Erythroblast (primary cell): ENCODE measurements at regions not wholly inside any gene's neighbourhood (a gene's known extent, or its start where the extent isn't known, plus 50 kb on each side); places are given as distances from the start of the nearest gene placed in this dataset.

Experiments used
- GATA1 ChIP-seq: IDR thresholded peaks from 2 replicates; pipeline ENCODE4 v1.6.1; 2011; ENCODE audit warnings: low read depth, mild to moderate bottlenecking, control low read depth, low read length, moderate library complexity
- POLR2A ChIP-seq: IDR thresholded peaks from 2 replicates; pipeline ENCODE4 v1.6.1; 2011; ENCODE audit warnings: mild to moderate bottlenecking, low read length

DNA sequence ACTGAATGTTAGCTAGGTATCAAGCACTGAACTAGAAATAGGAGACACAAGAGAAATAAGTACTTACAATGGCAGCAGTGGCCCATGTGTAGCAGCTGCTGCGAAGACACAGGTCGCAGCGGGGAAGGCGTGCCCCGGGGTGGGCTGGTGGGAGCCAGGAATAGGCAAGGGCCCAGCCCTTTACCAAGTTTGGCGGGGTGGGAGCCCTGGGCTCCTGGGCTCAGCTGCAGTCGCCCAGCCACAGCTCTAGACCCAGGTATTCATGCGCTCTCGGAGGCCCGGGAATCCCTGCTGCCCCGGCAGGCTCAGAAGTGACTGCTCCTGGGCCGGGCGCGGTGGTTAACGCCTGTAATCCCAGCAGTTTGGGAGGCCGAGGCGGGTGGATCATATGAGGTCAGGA is 1287.3 kb downstream of the CNTNAP5 start:
- TF ChIP-seq POLR2A (no peak), GATA1 (no peak)
